ENCODE measurements at regions not wholly inside any gene's neighbourhood (a gene's known extent, or its start where the extent isn't known, plus 50 kb on each side); places are given as distances from the start of the nearest gene placed in this dataset.
A peak's percentile ranks its signal among the peaks of the same experiment; 100 is the strongest.

- no peak for TF ChIP-seq CTCF (IDR thresholded peaks at IDR 0.05; ENCODE audit: low read depth, low read length)
- peak in 1 of 2 donors; percentile 59 for DNase-seq (ENCODE audit: low read depth in 1 of 2, low spot score in 1 of 2)
Measured at GRCh38 chr13:109586509-109587346, 199.7 kb downstream of the IRS2 start.

GRCh38 chr13:109584844-109585361 is 201.5 kb downstream of the IRS2 start:
- H3K36me3 ChIP-seq, result no peaks in the 10 kb centered on the region
- H3K27ac ChIP-seq, result no peak overlapping the region
- no peak for DNase-seq (ENCODE audit: low read depth in 1 of 2, low spot score in 1 of 2)

More at GRCh38 chr13:109586509-109587346, 199.7 kb downstream of the IRS2 start:
- no peaks in the 10 kb centered on the region for H3K9me3 ChIP-seq (ENCODE audit: low read depth)
- H3K4me1 ChIP-seq (ENCODE audit: low read depth), result peaks cover 18% of the 10 kb centered on the region
- H3K27ac ChIP-seq, result peak overlapping the region; percentile 55
- H3K36me3 ChIP-seq, result no peaks in the 10 kb centered on the region
- H3K27me3 ChIP-seq, result no peaks in the 10 kb centered on the region
- no peak overlapping the region for H3K4me3 ChIP-seq

GRCh38 chr13:109577191-109577700 is 209.1 kb downstream of the IRS2 start:
- TF ChIP-seq CTCF (IDR thresholded peaks at IDR 0.05; ENCODE audit: low read depth, low read length), result no peak
- H3K4me3 ChIP-seq, result no peak overlapping the region
- no peak overlapping the region for H3K27ac ChIP-seq
- H3K36me3 ChIP-seq, result no peaks in the 10 kb centered on the region
- H3K9me3 ChIP-seq (ENCODE audit: low read depth), result no peaks in the 10 kb centered on the region
- no peak for DNase-seq (ENCODE audit: low read depth in 1 of 2, low spot score in 1 of 2)
- H3K4me1 ChIP-seq (ENCODE audit: low read depth), result no peaks in the 10 kb centered on the region
- no peaks in the 10 kb centered on the region for H3K27me3 ChIP-seq

More at GRCh38 chr13:109584844-109585361, 201.5 kb downstream of the IRS2 start:
- no peaks in the 10 kb centered on the region for H3K27me3 ChIP-seq
- no peak for TF ChIP-seq CTCF (IDR thresholded peaks at IDR 0.05; ENCODE audit: low read depth, low read length)
- H3K4me3 ChIP-seq, result no peak overlapping the region
- peaks cover 18% of the 10 kb centered on the region for H3K4me1 ChIP-seq (ENCODE audit: low read depth)
- no peaks in the 10 kb centered on the region for H3K9me3 ChIP-seq (ENCODE audit: low read depth)

GRCh38 chr13:109576331-109576813 is 210.0 kb downstream of the IRS2 start:
- H3K27me3 ChIP-seq, result no peaks in the 10 kb centered on the region
- H3K27ac ChIP-seq, result no peak overlapping the region
- no peak for TF ChIP-seq CTCF (IDR thresholded peaks at IDR 0.05; ENCODE audit: low read depth, low read length)
- DNase-seq (ENCODE audit: low read depth in 1 of 2, low spot score in 1 of 2), result peak in 1 of 2 donors; percentile 45
- no peak overlapping the region for H3K4me3 ChIP-seq
- no peaks in the 10 kb centered on the region for H3K9me3 ChIP-seq (ENCODE audit: low read depth)
- H3K36me3 ChIP-seq, result no peaks in the 10 kb centered on the region
- H3K4me1 ChIP-seq (ENCODE audit: low read depth), result no peaks in the 10 kb centered on the region

GRCh38 chr13:109575821-109576220 is 210.6 kb downstream of the IRS2 start:
- Histone ChIP-seq H3K27me3 (no peaks in the 10 kb centered on the region), H3K36me3 (no peaks in the 10 kb centered on the region), H3K9me3 (ENCODE audit: low read depth) (no peaks in the 10 kb centered on the region), H3K4me3 (no peak overlapping the region), H3K4me1 (ENCODE audit: low read depth) (no peaks in the 10 kb centered on the region), H3K27ac (no peak overlapping the region)
- no peak for DNase-seq (ENCODE audit: low read depth in 1 of 2, low spot score in 1 of 2)
- no peak for TF ChIP-seq CTCF (IDR thresholded peaks at IDR 0.05; ENCODE audit: low read depth, low read length)
